GM12872 (cell line): ENCODE measurements at regions not wholly inside any gene's neighbourhood (a gene's known extent, or its start where the extent isn't known, plus 50 kb on each side); places are given as distances from the start of the nearest gene placed in this dataset.

ENCODE experiments used
- CTCF ChIP-seq: IDR thresholded peaks from 3 replicates; pipeline ENCODE4 v1.5.1; 2011; ENCODE audit warnings: low read depth, mild to moderate bottlenecking, low read length, moderate library complexity; ENCODE audit not compliant: insufficient read depth

- no peak for TF ChIP-seq CTCF
Measured at GRCh38 chr2:16109821-16110310, 169.5 kb downstream of the MYCN start.

- TF ChIP-seq CTCF = no peak
Measured at GRCh38 chr2:16109368-16109820, 169.0 kb downstream of the MYCN start.

DNA sequence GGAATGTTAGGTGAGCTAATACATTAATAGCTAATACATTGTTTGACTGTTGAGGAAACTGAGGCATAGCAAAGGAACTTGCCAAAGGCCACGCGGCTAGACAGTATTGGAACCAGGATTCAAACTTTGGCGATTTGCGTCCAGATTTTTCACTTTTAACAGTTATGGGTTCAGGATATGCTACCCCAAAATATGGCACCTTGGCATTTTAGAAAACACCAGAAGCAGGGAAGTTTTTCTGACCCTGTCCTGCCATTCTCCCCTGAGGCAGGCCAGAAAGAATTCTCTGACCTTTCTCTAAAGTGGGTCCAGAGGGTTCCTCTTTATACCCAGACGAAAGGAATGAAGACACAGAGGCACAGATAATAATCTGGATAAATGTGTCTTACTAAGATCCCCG, 166.9 kb downstream of the MYCN start:
- no peak for TF ChIP-seq CTCF

GRCh38 chr2:16106619-16107018, 166.3 kb downstream of the MYCN start:
- TF ChIP-seq CTCF = no peak

DNA sequence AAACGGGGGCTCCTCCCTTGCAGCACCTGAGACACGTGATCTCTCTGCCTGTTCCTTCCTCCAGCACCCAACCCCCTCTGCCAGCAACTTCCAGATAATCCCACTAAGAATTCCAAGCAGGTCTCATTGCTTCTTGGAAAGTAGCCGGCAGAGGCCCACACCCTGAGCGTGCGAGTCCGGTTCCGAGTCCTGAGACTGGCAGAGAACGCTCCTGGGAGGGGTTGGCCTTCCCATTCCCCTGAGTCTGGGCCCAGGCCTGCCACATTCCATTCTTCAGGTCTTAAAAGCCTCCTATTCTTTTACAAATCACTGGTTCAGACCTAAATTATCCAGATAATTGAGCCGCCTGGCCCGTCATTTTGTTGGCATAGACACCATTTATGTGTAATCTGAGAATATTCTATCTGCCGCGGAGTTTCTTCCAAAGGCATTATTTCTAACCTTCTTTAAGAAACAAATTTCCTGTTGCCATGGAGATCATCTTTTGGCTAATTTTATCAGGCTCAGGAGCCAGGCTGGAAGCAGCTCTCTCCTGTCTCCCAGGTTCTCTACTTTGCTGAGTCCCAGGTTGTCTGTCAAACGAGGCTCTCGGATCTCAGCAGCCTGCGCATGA, 165.4 kb downstream of the MYCN start:
- no peak for TF ChIP-seq CTCF

DNA sequence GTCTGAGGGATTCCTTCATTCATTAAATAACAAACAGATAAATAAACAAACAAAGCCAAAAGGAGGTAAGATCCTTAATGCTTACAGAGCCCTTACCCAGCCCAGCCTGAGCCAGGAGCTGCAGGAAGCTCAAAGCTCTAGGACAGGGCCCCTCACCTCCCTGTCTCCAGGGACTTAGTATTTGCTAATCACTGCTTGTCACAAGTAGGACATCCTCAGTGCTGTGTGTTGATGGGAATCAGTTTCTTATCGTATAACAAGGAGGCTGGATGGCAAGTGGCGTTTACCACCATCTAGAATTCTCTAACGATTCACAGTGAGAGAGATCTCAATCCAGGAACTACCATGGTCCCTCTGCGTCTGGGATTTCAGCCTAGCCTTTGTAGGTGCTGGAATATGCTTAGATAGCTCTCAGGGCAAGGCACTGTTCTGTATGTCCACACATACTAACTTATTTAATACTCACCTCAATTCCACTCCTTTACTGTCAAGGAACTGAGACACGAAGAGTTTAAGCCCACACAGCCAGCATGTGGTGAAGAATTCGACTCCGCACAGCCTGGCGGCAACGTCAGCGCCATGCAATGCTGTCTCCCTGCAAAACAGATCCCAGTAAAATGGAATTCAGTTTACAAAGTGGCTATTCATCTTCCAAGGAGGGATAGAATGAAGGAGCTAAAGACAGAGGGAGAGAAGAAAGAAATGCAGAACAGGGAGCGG, 164.8 kb downstream of the MYCN start:
- no peak for TF ChIP-seq CTCF

- no peak for TF ChIP-seq CTCF
Measured at GRCh38 chr2:16104315-16104948, 164.1 kb downstream of the MYCN start.
